Activated CD8-positive, alpha-beta memory T cell treated with anti-CD3 and anti-CD28 coated beads for 48 hours (primary cell): ENCODE measurements at regions not wholly inside any gene's neighbourhood (a gene's known extent, or its start where the extent isn't known, plus 50 kb on each side); places are given as distances from the start of the nearest gene placed in this dataset.
"Not testable (repeated sequence)": the region's sequence is repeated elsewhere in the genome, so short reads cannot be mapped to it uniquely, and the experiment has no call there.

Source experiments
- DNase-seq, 3 experiments: peaks; one replicate each; pipeline ENCODE4 v3.0.0-alpha.2; 2020; ENCODE audit warnings: low read depth in 2 of 3, low spot score in 2 of 3

GRCh38 chr1:243996223-243996622, 54.9 kb upstream of the ZBTB18 start:
- DNase-seq: no peak

GRCh38 chr1:243991650-243992049, 59.4 kb upstream of the ZBTB18 start:
- DNase-seq: no peak

- DNase-seq: no peak
Observed at GRCh38 chr1:243984788-243985187, 66.3 kb upstream of the ZBTB18 start.

- no peak for DNase-seq
Observed at GRCh38 chr1:243982447-243983018, 68.5 kb upstream of the ZBTB18 start.

- DNase-seq: no peak
Observed at GRCh38 chr1:243980471-243980870, 70.6 kb upstream of the ZBTB18 start.

GRCh38 chr1:243980071-243980470, 71.0 kb upstream of the ZBTB18 start:
- DNase-seq: no peak

GRCh38 chr1:243979396-243979795, 71.7 kb upstream of the ZBTB18 start:
- no peak for DNase-seq

GRCh38 chr1:243977094-243977493, 74.0 kb upstream of the ZBTB18 start:
- no peak for DNase-seq

- no peak for DNase-seq
Observed at GRCh38 chr1:243974451-243975292, 76.4 kb upstream of the ZBTB18 start.

- DNase-seq: no peak
Observed at GRCh38 chr1:243973169-243973568, 77.9 kb upstream of the ZBTB18 start.

- DNase-seq: no peak
Observed at GRCh38 chr1:243970077-243970476, 81.0 kb upstream of the ZBTB18 start.

- DNase-seq: no peak
Observed at GRCh38 chr1:243968413-243968812, 82.7 kb upstream of the ZBTB18 start.

- no peak for DNase-seq
Observed at GRCh38 chr1:243964915-243965314, 86.2 kb upstream of the ZBTB18 start.

GRCh38 chr1:243963571-243963970, 87.5 kb upstream of the ZBTB18 start:
- no peak for DNase-seq

- no peak for DNase-seq
Observed at GRCh38 chr1:243962541-243962940, 88.5 kb upstream of the ZBTB18 start.

GRCh38 chr1:243959998-243960397, 91.1 kb upstream of the ZBTB18 start:
- DNase-seq: no peak

- no peak for DNase-seq
Observed at GRCh38 chr1:243957141-243957540, 93.9 kb upstream of the ZBTB18 start.

- no peak for DNase-seq
Observed at GRCh38 chr1:243956450-243956849, 94.6 kb upstream of the ZBTB18 start.

GRCh38 chr1:243951207-243951606, 99.9 kb upstream of the ZBTB18 start:
- DNase-seq: not testable (repeated sequence)

GRCh38 chr1:243950166-243950565, 100.1 kb upstream of the AKT3 start:
- DNase-seq: no peak

GRCh38 chr1:243946946-243947345, 96.9 kb upstream of the AKT3 start:
- DNase-seq: peak in 1 of 3 experiments; percentile 5

- no peak for DNase-seq
Observed at GRCh38 chr1:243946253-243946652, 96.2 kb upstream of the AKT3 start.

- no peak for DNase-seq
Observed at GRCh38 chr1:243945727-243946126, 95.7 kb upstream of the AKT3 start.
